ENCODE measurements at regions not wholly inside any gene's neighbourhood (a gene's known extent, or its start where the extent isn't known, plus 50 kb on each side); places are given as distances from the start of the nearest gene placed in this dataset.

GRCh38 chr4:96775501-96775900, 935.6 kb downstream of the PDHA2 start:
- no peak for DNase-seq (ENCODE audit: low read depth)

DNA sequence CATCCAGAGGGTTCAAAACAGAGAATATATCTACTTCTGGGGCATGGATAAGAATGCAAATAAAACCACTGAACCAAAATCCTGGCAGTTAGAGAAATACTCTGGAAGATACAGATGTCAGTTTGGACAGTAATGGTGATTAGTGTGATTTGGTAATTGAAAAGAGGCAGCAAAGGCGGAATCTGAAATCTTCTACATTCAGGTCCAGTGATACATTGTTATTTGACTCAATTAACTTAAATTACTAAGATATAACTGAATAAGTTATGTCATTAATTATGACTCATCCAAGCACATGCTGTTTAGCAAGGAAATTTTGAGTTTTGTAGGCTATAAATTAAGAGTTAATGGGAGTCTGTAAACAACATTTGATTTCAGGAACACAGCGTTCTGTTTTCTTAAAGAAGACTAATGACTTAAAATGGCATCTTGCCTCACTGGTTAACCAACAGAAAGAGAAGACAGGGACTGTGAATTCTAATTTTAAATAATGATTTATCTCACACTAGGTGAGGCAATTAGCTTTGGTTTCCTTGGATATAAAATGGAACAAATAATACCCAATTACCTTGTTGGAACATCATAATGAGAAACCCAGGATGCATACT, 937.1 kb downstream of the PDHA2 start:
- DNase-seq (ENCODE audit: low read depth): no peak

- no peak for DNase-seq (ENCODE audit: low read depth)
Measured at GRCh38 chr4:96784336-96784735, 944.4 kb downstream of the PDHA2 start.

- no peak for DNase-seq (ENCODE audit: low read depth)
Measured at GRCh38 chr4:96786306-96786705, 946.4 kb downstream of the PDHA2 start.

DNA sequence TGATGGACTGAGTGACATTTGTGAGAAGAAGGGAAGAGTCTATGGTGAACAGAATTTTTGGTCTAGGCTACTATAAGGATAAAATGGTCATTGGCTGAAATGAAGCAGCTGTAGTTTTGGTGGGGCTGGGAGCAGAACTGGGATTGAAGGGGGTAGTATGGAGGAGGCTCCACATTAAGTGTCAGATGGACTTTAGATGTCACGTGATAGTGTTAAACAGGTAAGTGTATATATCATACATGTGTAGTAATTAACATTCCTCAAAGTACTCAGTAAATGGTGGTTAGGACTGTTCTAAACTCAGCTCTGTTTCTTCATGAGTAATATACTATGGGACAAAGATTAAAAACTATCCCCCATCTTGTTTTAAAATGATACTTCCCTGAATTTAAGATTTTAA, 947.9 kb downstream of the PDHA2 start:
- DNase-seq (ENCODE audit: low read depth): no peak

- DNase-seq (ENCODE audit: low read depth): no peak
Measured at GRCh38 chr4:96809563-96809962, 969.7 kb downstream of the PDHA2 start.

DNA sequence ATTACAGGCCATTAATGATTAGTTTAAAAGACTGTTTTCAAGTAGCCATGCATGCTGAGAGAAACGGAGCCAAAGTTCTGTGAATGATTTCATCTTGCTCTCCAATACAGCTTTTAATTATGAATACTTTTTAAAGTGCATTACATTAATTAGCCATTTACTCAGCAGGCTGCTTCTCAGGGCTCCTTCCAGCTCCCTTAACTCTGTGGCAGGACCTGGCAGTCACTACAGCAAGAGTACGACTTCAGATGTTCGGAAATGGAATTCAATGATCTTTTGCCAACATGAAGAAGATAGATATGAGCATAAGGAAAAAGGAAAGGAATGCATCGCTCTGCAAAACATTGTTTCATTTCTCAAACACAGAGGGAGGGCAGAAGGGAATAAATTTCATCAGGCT, 987.2 kb downstream of the PDHA2 start:
- no peak for DNase-seq (ENCODE audit: low read depth)

- no peak for DNase-seq (ENCODE audit: low read depth)
Measured at GRCh38 chr4:96833831-96834230, 993.9 kb downstream of the PDHA2 start.

- DNase-seq (ENCODE audit: low read depth): no peak
Measured at GRCh38 chr4:96835991-96836390, 996.1 kb downstream of the PDHA2 start.

DNA sequence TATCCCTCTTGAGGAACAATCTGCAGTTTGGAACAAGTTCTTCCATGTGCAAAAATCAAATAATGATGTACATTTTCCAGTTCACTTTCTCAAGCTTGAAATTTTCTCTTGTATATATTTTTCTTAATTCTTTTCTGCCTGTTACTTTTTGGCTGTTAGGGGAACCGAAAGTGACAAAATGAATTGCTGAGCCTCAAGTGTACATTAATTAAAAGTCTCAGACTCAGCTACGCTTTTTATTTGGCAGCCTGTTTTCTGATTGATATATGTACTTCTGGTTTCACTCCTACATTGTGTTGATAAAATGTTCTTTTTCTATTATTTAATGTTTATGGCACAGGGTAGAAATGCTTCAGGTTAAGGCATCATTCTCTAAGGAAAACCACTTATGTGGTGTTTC, 999.5 kb downstream of the PDHA2 start:
- DNase-seq (ENCODE audit: low read depth): no peak

GRCh38 chr4:96841801-96842200, 1001.9 kb downstream of the PDHA2 start:
- DNase-seq (ENCODE audit: low read depth): no peak

- no peak for DNase-seq (ENCODE audit: low read depth)
Measured at GRCh38 chr4:96844858-96845490, 1005.1 kb downstream of the PDHA2 start.

DNA sequence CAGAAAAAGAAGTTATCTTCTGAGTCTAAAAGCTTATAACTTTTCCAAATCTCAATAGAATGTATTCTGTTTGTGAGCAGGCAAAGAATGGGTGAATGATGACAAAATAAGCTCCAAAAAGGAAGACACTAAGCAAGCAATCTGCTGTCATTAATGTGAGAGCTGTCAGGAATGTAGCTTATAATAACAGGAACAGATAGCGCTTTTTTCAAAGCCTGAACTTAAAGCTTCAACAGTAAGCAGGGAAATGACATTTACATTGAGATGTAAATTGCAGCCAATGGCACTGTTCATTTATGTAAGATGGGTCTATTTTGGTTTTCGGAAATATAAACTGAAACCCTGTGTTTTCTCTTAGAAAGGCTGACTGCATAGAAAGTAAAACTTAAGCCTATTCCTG, 1005.9 kb downstream of the PDHA2 start:
- no peak for DNase-seq (ENCODE audit: low read depth)

DNA sequence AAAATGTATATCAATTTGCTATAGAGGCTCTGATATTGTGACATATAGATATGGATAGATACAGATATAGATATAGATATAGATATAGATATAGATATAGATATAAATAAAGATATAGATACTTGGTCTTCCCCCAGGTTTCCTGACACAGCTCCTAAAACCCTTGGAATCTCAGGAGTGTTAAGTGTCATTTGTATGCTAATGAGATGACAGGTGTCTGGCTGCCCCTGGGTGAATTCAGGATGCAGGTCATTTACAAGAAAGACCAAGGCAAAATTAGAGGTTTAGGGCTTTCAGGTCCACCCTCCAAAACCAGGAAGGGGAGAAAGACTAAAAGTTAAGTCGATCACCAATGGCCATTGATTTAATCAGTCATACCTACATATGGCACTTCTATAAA, 1034.8 kb downstream of the PDHA2 start:
- no peak for DNase-seq (ENCODE audit: low read depth)

DNA sequence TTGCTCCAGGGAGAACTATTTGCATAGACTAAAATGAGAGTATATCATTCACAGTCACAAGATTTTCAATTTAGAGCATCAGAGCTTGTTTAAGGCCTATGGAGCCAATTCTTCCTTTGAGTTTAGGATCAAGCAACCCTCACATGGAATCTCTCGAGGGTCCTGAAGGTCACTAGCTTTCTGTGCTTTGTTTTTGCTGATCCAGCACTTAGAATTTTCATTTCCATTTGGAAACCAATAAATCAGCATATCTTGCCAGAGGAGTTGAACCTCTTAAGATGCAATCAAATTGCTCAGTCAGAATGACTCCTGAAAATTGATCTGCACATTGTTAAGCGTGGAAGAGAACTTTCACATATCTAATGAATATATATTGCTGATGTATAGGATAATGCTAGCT, 1039.6 kb downstream of the PDHA2 start:
- no peak for DNase-seq (ENCODE audit: low read depth)

DNA sequence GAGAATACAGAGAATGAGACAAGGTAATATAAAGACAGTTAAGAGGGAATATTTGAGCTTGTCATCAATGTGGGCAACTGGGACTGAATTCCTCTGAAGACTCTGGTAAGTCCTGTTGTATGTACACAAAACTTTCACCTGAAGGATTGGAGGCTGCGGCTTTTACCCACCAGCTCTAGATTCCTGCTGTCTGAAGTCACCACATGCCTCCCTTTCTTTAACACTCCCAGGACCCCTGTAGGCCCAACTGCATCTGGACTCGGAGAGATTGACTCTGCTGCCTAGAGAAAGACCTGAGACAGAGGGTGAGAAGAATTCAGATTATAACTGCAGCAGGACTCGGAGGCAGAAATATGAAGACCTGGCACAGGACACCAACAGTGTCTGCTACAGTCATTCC, 1048.0 kb downstream of the PDHA2 start:
- no peak for DNase-seq (ENCODE audit: low read depth)

DNA sequence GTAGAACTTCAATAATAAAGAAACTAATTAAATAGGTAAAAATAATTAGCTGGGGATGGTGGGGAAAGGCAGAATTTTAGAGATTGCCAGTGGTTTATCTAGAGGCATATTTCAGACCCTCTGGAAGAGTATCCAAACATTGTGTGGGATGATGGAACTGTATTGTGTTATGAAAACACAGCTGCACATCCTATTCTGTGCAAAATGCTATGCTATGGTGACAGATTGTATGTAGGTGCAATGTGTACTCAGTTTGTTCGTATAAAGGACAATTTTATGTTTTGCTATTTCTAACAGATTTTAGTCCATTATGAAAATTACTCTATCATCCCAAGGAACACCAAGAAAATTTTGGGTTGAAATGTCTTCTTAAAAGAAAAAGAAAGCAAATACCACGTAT, 1054.7 kb downstream of the PDHA2 start:
- DNase-seq (ENCODE audit: low read depth): no peak

DNA sequence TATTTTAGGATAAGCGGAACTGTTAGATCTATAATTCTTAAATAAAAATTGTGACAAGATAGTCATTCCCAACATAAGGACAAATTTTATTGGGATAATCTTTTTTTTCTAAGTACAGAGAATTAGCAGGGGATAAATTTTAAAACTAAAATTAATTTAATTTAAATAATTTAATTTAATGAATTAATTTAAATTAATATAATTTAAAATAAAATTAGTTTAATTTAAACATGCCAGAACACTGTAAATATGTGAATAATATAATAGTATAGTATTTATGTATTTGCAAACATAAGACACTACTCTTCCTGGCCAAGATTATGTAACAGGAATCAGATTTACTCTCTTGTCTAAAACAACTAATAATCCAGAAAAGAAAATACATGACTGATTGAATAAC, 1055.9 kb downstream of the PDHA2 start:
- DNase-seq (ENCODE audit: low read depth): no peak

DNA sequence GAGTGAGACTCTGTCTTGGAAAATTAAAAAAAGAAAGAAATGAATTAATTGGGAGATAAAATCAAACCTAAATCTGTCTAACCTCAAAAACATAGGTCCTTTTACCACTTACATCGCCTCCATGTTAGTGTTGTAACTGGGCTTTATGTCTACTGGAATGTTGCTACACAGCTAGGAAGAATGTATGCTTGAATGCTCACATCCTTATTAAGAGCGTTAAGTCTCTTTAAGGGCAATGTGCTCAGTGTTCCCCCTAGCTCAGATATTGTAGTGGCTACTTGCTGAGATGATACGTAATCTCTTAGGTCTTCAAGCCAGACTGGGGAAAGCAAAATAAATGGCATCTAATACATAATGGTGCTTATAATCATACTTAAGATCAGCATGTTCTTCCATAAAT, 1072.8 kb downstream of the PDHA2 start:
- no peak for DNase-seq (ENCODE audit: low read depth)

DNA sequence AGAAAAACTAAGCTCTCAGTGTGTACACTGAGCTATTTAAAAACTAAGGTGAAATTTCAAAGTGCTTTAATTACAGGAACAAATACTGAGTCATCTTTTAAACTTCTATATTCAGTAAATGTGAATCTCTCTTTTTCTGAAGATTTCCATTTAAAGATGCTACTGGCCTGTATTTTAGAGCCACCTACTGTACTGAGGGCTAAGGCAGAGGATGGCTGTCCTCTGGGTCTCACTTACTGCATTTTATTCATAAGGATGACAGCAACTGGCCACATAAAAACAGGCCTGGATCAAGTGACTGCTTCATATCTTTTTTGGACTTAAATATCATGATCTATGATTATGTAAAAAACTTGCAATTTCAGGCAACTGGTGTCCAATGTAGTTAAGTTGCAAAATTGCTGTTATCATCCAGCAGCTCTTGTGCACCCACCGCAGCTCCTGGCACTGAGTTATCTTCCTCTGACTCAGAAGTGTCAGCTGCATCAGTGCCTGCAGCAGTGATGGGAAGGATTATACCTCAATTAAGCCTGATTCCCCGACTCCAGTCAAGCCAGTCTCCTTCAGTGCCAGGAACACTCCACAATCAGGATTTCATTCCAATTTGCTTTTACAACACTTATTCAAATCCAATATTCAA, 1073.7 kb downstream of the PDHA2 start:
- DNase-seq (ENCODE audit: low read depth): no peak

DNA sequence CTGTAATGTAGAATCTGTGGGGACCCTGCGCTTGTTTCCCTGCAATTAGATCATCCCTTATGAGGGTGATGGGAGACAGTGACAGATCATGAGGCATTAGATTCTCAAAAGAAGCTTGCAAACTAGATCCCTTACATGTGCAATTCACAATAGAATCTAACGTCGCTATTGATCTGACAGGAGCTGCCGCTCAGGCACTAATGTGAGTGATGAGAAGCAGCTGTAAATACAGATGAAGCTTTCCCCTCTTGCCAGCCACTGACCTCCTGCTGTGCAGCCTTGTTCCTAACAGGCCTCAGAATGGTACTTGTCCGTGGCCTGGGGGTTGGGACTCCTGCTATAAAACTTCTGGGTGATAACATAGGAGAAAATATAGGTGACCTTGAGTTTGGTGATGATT, 1076.8 kb downstream of the PDHA2 start:
- DNase-seq (ENCODE audit: low read depth): no peak

DNA sequence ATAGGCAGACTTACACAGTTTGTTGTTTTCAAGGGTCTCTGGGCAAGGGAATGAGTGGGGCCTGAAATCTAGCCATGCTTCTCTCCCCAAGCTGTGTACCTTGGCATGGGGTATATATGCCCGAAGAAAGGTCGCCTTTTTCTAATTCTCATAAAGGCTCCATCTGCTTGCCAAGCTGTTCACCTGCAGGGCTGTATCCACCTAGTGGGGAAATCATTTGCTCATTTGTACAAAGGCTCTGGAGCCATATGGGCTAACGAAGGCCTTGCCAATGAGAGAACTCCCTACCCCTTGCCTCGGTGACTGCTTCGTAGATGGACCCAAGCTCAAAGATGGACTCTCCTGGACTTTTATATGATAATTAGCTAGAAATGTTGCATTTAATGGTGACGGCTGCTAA, 1097.0 kb downstream of the PDHA2 start:
- no peak for DNase-seq (ENCODE audit: low read depth)

DNA sequence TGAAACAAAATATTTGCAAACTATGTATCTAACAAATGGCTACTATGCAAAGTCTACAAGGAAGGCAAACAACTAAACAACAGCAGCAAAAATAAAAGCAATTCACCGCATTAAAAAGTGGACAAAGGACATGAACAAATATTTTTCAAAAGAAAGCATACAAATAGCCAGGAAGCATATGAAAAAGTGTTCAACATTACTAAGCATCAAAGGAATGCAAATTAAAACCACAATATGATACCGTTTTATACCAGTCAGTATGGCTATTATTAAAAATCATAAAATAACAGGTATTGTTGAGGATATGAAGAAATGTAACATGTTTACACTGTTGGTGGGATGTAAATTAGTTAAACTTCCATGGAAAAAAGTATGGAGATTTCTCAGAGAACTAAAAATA, 1106.7 kb downstream of the PDHA2 start:
- no peak for DNase-seq (ENCODE audit: low read depth)

GRCh38 chr4:96952610-96953009, 1112.7 kb downstream of the PDHA2 start:
- DNase-seq (ENCODE audit: low read depth): no peak

All from Daoy (cell line).